ENCODE measurements at regions not wholly inside any gene's neighbourhood (a gene's known extent, or its start where the extent isn't known, plus 50 kb on each side); places are given as distances from the start of the nearest gene placed in this dataset.
"Not testable (repeated sequence)": the region's sequence is repeated elsewhere in the genome, so short reads cannot be mapped to it uniquely, and the experiment has no call there.

DNA sequence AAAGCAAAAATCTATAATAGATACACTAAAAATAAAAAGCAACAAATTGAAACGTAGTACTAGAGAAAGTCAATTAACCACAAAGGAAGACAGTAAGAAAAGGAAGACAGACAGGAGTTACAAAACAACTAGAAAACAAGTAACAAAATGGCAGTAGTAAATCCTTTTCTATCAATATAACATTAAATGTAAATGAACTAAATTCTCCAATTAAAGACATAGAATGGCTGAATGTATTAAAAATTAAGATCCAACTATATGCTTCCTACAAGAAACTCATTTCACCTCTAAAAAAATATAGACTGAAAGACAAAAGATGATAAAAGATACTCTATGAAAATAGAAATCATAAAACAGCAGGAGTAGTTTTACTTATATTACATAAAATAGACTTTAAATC is 79.1 kb downstream of the CTH start:
- DNase-seq (ENCODE audit: low spot score) = no peak

DNA sequence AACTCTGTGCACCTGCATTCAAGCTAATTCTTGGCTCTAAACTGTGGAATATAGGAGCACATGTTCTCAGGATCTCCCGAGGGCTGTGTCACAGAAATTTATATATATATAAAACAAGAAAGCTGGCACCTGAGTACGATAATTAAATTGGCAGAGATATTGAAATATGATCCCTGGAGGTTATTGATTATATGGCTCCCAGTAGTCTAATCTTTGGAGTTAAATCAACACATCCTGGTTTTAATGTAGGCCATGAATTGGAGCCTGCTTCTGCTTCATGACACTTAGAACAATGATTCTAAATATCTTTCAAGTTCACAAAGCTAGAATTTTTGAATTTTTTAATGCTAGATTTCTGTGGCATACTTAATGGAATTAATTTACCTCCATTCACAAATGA is 84.3 kb downstream of the CTH start:
- no peak for DNase-seq (ENCODE audit: low spot score)

DNA sequence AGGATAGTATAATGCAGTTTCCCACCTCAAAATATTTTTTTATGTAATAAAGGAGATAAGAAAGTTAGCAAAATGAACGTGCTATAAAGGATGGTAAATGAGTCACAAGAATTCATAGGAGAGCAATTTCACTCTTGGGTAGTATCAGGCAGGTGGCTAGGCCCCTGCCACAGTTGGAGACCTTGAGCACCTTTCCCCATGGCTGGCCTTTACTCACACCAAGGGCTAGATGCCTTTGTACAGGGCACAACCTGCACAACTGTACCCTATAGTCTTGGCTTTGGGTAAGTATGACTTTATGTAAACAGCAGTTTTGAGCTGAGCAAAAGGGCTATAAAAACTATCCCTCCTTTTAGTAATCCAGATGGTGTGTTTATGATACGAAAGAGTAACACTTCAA is 85.1 kb downstream of the CTH start:
- no peak for DNase-seq (ENCODE audit: low spot score)

DNA sequence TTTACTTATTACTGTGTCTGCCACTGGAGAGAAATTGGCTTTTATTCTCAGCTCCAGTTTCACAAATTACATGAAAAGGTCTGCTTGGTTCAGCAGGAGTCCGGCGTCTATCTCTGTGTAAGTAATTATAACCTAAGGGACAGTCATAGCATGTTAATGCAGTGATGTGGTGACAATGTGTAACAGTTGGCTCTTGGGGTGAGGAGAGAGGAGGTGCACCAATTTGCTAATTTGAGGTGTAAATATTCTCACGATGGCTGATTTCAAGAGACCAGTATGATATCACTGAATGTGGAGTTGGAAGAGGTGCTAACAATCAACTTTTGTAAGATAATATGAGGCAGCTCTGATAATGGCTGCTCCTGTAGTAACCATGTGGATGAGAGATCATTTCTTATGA is 86.1 kb downstream of the CTH start:
- no peak for DNase-seq (ENCODE audit: low spot score)

DNA sequence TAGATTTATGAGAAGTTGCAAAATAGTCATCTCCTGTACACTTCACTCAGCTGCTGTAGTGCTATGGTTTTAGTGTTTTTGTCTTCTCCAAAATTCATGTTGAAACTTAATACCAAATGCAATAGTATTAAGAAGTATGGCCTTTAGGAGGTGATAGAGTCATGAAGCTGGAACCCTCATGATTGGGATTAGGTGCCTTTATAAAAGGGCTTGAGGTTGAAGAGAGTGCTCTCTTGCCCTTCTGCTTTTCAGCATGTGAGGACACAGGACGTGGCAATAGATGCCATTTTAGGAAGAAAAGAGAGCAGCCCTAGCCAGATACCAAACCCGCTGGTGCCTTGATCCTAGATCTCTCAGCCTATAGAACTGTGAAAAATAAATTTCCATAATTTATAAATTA is 87.6 kb downstream of the CTH start:
- DNase-seq (ENCODE audit: low spot score) = no peak

DNA sequence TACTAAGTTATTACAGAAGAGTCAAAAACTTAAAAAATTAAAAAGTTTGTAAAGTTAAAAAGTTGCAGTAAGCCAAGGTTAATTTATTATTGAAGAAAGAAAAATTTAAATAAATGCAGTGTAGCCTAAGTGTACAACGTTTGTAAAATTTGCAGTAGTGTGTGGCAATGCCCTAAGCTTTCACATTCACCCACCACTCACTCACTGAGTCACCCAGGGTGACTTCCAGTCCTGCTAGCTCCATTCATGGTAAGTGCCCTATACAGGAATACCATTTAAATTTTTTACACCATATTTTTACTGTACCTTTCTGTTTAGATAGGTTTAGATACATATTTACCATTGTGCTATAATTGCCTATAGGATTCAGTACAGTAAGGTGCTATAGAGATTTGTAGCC is 88.6 kb downstream of the CTH start:
- no peak for DNase-seq (ENCODE audit: low spot score)

DNA sequence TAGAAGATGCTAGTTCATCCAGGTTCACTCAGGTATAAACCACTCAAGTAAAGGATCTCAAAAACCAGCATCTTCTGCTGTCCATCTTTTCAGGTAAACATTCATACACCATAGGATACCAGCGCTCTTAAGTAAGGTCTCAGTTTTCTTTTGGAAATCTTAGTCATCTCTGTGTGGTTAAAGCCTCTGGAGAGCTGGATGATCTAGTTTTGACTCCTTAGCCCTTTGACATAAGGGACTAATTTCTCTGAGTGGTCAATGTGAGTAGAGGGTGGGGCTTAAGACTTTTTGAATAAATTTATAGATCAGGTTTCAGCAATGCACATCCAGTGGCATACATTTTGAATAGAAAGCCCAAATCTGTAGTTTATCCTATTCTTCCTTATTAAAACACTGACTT is 92.3 kb downstream of the CTH start:
- no peak for DNase-seq (ENCODE audit: low spot score)

DNA sequence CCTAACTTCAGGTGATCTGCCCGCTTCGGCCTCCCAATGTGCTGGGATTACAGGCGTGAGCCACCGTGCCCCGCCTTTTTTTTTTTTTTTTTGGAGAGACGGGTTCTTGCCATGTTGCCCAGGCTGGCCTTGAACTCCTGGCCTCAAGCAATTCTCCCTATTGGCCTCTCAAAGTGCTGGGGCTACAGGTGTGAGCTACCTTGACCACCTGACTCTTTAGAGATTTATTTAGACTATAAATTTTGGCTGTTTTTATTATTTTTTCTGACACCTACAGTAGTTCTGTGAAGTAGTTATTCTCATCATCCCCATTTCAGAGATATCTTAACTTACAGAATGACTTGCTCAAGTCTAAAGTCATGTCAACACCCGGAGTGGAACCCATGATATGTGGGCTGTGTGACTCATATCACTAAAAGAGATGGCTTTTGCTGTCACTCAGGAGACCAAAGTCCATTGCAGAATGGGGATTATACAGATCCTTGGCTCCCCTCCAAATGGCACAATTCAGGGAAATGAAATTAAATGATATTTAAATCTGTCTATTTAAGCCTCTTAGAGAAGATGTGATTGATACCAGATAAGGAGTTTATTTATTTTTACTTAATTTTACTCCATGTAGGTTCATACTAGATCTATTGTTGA is 93.2 kb downstream of the CTH start:
- peak; percentile 48 for DNase-seq (ENCODE audit: low spot score)

DNA sequence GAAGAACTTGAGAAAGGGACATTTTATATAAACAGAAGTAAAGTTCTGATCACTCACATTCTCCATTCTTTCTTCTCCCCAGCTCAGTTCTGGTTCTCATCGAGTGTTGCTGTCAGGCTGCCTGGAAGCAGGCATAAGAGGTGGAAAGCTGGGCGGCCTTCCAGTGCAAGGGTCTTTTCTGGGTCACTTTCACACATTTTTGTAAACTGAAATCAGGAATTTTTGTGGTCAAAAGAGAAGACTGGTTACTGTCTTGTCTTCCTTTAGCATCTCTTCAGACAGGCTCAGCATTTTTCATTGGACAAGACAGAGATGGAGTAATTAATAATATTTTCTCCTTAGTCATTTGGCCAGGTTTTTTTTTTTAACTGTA is 93.7 kb downstream of the CTH start:
- no peak for DNase-seq (ENCODE audit: low spot score)

DNA sequence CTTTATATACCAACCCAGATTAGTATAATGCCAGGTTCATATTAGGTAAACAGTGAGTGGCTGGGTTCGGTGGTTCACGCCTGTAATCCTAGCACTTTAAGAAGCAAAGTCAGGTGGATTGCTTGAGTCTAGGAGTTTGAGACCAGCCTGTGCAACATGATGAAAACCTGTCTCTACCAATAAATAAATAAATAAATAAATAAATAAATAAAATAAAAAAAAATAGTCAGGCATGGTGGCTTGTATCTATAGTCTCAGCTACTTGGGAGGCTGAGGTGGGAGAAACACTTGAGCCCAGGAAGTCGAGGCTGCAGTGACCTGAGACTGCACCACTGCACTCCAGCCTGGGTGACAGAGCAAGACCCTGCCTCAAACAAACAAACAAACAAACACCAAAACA is 96.9 kb downstream of the CTH start:
- not testable (repeated sequence) for DNase-seq (ENCODE audit: low spot score)

DNA sequence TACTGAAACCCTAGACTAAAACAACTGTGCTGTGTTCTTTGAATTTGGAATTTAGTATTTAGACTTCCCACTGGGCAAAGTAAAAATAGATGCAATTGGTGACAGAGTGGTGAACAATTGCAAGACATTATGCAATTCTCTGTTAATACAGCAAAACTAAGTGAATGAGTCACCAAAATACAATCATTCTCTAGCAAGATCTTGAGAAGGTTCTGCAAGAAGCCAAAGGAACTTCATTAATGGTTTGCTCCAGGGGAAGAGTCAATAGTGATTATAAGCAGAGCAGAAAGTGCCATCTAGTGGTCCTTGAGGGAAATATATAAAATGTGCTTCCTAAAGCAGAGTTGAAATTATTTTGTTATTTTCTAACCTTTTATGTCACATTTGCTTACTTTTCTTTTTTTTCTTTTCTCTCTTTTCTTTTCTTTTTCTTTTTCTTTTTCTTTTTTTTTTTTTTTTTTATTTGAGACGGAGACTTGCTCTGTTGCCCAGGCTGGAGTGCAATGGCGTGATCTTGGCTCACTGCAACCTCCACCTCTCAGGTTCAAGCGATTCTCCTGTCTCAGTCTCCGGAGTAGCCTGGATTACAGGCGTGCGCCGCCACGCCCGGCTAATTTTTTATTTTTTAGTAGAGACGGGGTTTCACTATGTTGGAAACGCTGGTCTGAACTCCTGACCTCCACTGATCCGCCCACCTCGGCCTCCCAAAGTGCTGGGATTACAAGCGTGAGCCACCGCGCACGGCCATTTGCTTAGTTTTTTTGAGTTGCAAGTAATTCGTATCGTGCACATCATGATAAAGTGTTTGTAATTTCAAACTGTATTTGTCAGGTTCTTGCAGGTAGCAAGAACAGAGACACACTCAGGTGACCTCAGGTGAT is 99.2 kb downstream of the CTH start:
- DNase-seq (ENCODE audit: low spot score) = peak; percentile 74

DNA sequence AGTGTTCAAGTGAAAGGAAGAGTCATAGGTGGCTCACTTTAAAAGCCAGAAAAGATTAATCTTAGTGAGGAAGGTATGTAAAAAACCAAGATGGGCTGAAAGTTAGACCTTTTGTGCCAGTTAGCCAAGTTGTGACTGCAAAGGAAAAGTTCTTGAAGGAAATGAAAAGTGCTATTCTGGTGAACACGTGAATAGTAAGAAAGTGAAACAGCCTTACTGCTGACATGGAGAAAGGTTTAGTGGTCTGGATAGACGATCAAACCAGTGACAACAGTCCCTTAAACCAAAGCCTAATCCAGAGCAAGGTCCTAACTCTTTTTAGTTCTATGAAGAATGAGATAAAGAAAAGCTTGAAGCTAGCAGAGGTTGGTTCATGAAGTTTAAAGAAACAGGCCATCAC is 106.4 kb downstream of the CTH start:
- no peak for DNase-seq (ENCODE audit: low spot score)

DNA sequence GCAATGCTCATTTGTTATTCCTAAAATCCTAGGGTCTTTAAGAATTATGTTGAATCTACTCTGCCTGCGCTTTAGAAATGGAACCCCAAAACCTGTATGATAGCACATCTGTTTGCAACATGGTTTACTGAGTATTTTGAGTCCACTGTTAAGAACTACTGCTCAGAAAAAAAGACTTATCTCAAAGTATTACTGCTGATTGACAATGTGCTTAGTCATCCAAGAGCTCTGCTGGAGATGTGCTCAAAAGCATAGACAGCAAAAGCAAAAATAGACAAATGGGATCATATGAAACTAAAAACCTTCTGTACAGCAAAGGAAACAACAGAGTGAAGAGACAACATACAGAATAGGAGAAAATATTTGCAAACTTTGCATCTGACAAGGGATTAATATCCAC is 107.0 kb downstream of the CTH start:
- DNase-seq (ENCODE audit: low spot score) = no peak

DNA sequence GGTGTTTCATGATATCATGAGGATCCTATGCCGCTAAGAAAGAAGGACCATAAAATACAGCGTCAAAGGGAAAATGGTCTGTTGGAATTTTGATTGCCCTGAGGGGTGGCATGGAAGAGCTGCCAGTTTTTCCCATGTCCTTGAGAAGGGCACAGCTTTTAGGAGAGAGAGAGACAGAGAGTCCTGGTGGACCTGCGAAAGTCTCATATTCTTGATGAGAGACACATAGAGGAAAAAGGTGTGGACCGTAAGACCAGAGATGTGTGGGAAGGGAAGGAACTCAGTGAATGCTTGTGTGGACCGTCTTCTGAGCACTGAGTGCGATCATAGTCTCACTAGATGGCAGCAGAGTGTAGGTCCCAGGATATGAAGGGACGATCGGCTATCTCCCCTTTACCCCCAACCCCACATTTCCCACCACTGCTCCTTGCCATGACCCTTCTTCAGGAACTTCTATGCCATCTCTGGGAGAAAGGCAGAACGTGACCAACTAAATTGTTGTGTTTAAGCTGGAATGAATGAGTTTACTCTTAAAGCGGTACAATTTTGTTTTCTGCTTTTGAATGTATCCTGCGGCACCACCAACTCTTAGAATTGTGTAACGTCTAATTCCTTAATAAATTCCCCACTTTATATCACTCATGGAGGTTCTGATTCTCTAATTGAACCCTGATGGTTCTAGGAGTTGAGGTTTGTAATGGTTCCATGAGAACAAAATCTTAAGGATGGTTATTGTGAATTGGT is 117.7 kb downstream of the CTH start:
- DNase-seq (ENCODE audit: low spot score) = peak; percentile 40

DNA sequence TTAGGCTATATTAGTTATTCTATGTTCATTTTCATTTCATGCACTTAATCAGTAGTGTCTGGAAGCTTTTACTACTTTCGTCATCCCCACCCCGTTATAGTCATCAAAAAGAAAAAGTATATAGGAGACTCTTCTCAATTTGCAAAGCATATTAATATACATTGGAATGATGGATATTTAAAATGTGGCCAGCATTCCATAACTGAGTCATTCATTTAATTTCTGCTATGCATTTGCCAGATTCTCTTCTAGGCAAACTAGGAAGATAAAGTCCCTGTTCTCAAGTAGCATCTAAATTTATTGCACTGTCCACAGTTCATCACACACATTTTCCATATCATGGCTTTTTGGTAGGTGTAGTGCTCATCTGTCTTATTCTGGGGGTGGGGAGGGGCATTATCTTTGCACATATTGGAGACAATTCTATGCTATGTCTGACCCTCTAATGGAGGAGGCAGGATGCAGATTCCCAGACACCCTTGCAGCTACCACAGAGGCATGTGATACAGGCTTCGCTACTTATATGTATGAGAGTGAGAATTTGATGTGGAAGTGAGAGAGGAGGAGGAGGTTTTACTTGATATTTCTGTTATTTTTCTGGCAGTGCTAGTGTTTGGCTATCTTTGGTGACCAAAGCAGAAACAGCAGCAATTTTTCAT is 125.8 kb downstream of the CTH start:
- DNase-seq (ENCODE audit: low spot score) = no peak

DNA sequence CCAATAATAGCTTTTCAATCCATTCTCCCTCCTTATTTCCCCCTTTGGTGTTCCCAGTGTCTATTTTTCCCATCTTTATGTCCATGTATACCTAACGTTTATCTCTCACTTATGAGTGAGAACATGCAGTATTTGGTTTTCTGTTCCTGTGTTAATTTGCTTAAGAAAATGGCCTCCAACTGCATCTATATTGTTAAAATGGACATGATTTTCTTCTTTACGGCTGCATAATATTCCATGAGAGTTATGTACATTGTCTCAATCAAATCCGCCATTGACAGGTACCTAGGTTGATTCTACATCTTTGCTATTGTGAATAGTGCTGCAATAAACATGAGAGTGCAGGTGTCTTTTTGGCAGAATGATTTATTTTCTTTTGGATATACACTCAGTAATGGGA is 126.7 kb downstream of the CTH start:
- no peak for DNase-seq (ENCODE audit: low spot score)

DNA sequence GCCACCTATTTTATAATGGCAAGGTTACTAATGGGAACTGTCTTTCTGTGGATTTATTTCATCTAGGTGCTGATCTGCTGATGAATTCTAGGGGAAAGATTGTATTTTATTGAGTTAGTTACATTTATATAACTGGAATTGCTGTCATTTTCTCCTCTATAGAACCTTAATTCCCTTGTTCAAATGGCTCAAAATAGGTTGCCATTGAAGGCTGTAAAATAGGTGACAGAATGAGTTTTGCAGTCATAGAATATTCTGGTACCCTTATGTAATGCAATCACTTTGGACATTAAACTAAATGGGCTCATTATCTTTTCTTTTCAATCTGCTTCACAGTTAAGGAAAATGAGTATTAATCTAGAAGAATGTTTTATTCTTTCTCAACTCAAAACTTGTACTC is 131.0 kb downstream of the CTH start:
- no peak for DNase-seq (ENCODE audit: low spot score)

DNA sequence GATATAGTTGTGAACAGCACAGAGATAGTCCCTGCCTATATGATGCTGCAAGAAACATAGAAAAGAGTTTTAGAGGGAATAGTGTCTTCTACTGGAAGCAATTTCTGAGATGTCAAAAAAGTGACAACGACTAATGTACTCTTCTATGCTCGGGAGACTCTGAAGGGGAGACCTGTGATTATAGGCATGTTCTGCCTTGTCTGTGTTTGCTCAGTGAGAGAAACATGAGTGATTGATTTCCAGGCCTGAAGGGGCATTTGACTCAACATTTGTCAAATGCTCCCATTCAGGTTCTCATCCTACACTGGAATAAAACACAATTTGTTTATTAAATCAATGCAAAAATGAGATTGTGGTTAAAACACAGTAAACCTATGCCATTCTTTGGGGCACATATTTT is 131.8 kb downstream of the CTH start:
- DNase-seq (ENCODE audit: low spot score) = no peak

DNA sequence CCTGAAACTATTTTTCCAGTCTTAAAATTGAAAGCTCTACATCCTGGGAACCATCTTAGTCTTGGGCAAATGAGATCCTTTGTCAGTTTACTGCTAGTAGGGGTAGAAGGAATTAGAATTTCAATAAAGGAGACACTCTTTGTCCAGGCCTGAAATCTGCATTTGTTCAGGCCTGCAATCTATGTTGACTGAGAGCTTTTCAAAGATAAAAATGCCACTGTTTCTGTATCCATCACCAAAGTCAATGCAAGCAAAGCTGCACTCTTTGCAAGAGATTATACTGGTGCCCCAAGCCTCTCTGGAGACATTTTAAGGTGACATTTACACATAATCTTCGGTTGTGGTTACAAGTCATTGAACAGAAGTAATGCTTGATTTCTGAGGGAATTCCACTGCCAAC is 135.7 kb downstream of the CTH start:
- DNase-seq (ENCODE audit: low spot score) = no peak

DNA sequence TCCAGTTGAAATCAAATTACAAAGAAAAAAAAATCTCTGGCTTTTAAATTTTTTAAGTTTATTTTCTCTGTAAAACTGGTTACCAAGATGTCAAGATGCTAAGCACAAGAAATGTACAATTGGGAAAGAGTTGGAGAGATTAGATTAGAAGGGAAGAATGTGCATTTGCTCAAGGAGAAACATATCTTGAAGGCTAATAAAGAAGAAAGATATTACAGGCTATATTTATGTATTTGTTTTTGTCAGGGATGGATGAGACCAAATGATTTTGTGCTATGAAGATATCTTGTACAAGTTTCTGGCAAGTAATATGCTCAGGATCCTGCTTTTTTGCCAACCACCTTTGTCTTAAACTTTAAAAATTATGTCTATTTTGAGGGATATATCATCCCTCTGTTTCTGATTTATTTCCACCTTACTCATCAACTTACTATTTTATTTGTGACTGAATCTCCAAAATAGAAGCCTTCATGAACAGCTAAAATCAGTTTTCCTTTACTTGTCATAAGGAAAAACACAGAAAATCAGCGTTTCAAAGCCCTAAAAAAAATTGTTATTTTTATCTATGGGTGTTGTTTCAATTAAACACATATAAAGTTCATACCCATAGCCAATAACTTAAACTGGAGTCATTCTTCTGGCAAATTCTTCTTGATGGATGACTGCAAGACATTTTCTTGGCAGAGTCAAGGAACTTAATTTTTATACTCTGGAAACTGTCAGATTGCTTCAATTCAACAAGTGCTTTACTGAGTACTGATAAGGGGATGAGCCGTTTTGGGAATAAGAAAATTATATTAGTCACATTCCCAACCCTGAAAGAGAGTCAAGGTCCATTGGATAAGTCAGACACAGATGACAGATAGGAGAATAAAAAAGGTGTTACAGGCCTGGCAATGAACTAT is 141.8 kb downstream of the CTH start:
- DNase-seq (ENCODE audit: low spot score) = no peak

DNA sequence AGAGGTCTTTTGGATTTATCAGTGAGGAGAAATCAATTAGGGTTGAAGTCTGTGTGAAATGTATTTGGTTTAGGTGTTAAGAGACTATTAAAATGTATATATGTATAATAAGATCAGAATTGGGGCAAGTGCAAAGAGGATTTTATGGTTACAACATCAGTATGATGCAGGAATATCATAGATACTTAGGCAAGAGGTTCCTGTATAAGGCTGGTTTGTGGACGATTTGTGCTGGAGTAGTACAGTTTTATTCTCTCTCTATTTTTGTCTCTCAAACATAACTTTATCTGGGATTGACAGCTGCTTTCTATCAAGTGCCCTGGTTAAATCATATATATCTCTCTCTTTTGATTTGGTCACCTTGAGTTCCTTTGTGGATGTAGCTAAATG is 142.5 kb downstream of the CTH start:
- no peak for DNase-seq (ENCODE audit: low spot score)

DNA sequence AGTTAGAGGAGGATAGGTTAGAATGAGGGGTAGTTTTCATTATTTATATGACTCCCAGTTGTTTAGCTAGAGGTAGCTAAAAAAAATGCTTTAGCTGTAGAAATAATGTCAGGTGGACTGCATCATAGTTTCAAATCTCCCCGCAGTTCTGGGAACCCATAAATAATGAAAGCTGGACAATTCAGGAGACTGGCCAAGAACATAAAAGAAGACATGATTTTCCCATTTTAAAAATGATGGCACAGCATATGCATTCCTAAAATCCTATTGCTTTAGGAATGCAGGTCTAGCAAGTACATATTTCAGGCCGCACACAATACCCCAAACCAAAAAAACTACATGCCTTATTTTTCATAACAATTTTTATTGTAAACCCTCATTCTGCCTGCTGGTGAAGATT is 143.3 kb downstream of the CTH start:
- no peak for DNase-seq (ENCODE audit: low spot score)

All from SW480 (cell line).